Adrenal gland (tissue), 5 donors: ENCODE measurements at regions not wholly inside any gene's neighbourhood (a gene's known extent, or its start where the extent isn't known, plus 50 kb on each side); places are given as distances from the start of the nearest gene placed in this dataset.

ENCODE experiments used
- POLR2A ChIP-seq, 2 donors: fragments of 450-650 bp; IDR thresholded peaks; one replicate each; pipeline ENCODE4 v1.6.1; 2017; ENCODE audit warnings: antibody characterized with exemption in 2 of 2, mild to moderate bottlenecking in 2 of 2, moderate library complexity in 1 of 2
- TF ChIP-seq, protein P1 (sequence below), 6 experiments: fragments of 450-650 bp in 4 of 6; fragments of 200-600 bp in 2 of 6; sonication (generic) in 1 of 6; IDR thresholded peaks; 1 replicate in 5 of 6; 2 replicates in 1 of 6; pipeline versions ENCODE4 v1.5.1 to v1.8.0; 2016 to 2021; ENCODE audit warnings: antibody characterized with exemption in 6 of 6, mild to moderate bottlenecking in 2 of 6, moderate library complexity in 1 of 6
- donor health status: DM: no; HTN: no; CAD: no.

DNA sequence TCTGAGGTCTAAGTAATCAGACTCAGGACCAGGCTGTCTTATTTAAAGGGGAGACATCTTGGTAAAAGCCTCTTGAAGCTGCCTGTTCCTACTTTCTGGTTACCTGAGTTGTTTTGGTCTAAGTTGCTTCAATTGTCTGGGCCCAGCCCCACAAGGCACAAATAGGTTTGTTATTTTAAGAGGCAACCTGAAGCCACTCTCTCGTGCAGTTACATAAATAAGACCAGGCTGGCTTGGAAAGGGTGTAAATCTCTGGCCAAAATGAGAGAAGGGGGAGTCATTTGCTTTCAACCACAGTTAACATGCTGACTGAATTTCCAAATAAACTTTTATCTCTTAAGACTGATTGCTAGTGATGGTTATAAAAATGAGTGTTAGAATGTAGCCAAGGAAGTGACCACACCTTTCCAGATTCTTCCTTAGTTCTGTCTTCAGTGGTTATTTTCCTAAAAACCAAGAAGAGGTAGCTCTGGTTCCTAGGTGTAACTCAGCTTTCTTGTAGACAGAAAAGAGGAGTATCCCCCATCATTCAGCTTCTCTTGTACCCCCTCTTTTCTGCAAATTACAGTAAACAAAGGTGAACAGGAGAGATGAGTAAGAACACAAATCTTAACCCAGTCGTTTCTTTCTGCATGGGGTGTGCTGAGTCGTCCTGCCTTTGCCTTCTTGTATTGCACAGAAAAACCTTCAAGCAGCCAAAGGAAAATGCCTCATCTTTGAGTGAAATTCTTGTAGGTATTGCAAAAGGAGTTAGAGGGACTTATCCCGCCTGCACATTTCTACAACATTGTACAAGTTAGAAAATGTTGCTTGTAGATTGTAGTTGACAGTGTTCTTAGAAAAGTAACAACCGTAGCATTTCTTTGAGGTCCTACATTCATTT, 161.5 kb upstream of the NT5C1B start:
- TF ChIP-seq, protein P1, sequence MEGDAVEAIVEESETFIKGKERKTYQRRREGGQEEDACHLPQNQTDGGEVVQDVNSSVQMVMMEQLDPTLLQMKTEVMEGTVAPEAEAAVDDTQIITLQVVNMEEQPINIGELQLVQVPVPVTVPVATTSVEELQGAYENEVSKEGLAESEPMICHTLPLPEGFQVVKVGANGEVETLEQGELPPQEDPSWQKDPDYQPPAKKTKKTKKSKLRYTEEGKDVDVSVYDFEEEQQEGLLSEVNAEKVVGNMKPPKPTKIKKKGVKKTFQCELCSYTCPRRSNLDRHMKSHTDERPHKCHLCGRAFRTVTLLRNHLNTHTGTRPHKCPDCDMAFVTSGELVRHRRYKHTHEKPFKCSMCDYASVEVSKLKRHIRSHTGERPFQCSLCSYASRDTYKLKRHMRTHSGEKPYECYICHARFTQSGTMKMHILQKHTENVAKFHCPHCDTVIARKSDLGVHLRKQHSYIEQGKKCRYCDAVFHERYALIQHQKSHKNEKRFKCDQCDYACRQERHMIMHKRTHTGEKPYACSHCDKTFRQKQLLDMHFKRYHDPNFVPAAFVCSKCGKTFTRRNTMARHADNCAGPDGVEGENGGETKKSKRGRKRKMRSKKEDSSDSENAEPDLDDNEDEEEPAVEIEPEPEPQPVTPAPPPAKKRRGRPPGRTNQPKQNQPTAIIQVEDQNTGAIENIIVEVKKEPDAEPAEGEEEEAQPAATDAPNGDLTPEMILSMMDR (IDR thresholded peaks at IDR 0.05): no peak
- TF ChIP-seq POLR2A (IDR thresholded peaks at IDR 0.05): no peak
